ENCODE measurements at regions not wholly inside any gene's neighbourhood (a gene's known extent, or its start where the extent isn't known, plus 50 kb on each side); places are given as distances from the start of the nearest gene placed in this dataset.

GRCh38 chr5:165296401-165297130 is 1791.1 kb downstream of the MAT2B start:
- no peak for DNase-seq

GRCh38 chr5:165304193-165304827 is 1798.9 kb downstream of the MAT2B start:
- DNase-seq, result no peak

- no peak for DNase-seq
These were observed 1800.2 kb downstream of the MAT2B start for GRCh38 chr5:165305596-165305995.

- DNase-seq, result no peak
These were observed 1804.0 kb downstream of the MAT2B start for GRCh38 chr5:165309446-165309845.

- no peak for DNase-seq
These were observed 1804.6 kb downstream of the MAT2B start for GRCh38 chr5:165310031-165310430.

GRCh38 chr5:165321912-165322311 is 1816.5 kb downstream of the MAT2B start:
- no peak for DNase-seq

- no peak for DNase-seq
These were observed 1819.8 kb downstream of the MAT2B start for GRCh38 chr5:165325221-165325620.

- no peak for DNase-seq
These were observed 1822.2 kb downstream of the MAT2B start for GRCh38 chr5:165327631-165328030.

- no peak for DNase-seq
These were observed 1823.4 kb downstream of the MAT2B start for GRCh38 chr5:165328846-165329245.

GRCh38 chr5:165333623-165334022 is 1828.2 kb downstream of the MAT2B start:
- DNase-seq, result no peak

- no peak for DNase-seq
These were observed 1828.8 kb downstream of the MAT2B start for GRCh38 chr5:165334201-165334600.

- no peak for DNase-seq
These were observed 1844.3 kb downstream of the MAT2B start for GRCh38 chr5:165349735-165350134.

- DNase-seq, result no peak
These were observed 1845.9 kb downstream of the MAT2B start for GRCh38 chr5:165351342-165351741.

- no peak for DNase-seq
These were observed 1854.9 kb downstream of the MAT2B start for GRCh38 chr5:165360366-165360765.

- DNase-seq, result no peak
These were observed 1855.5 kb downstream of the MAT2B start for GRCh38 chr5:165360784-165361542.

- DNase-seq, result no peak
These were observed 1864.8 kb downstream of the MAT2B start for GRCh38 chr5:165370233-165370632.

GRCh38 chr5:165370794-165371193 is 1865.4 kb downstream of the MAT2B start:
- no peak for DNase-seq

- no peak for DNase-seq
These were observed 1869.8 kb downstream of the MAT2B start for GRCh38 chr5:165375201-165375600.

- DNase-seq, result no peak
These were observed 1888.4 kb downstream of the MAT2B start for GRCh38 chr5:165393839-165394238.

GRCh38 chr5:165397516-165397915 is 1892.1 kb downstream of the MAT2B start:
- no peak for DNase-seq

- no peak for DNase-seq
These were observed 1894.7 kb downstream of the MAT2B start for GRCh38 chr5:165400086-165400485.

- DNase-seq, result no peak
These were observed 1899.5 kb downstream of the MAT2B start for GRCh38 chr5:165404917-165405316.

- DNase-seq, result no peak
These were observed 1899.9 kb downstream of the MAT2B start for GRCh38 chr5:165405340-165405739.

Data from muscle of arm (tissue), 1 donor.